Thoracic aorta (tissue), 2 donors: ENCODE measurements at regions not wholly inside any gene's neighbourhood (a gene's known extent, or its start where the extent isn't known, plus 50 kb on each side); places are given as distances from the start of the nearest gene placed in this dataset.

ENCODE experiments used
- ATAC-seq: fragments of 150-250 bp; one replicate; pipeline ENCODE4 v1.8.0; 2017; ENCODE audit warnings: low read depth; ENCODE audit not compliant: insufficient number of reproducible peaks, low FRiP score
- DNase-seq: peaks from one replicate; pipeline ENCODE4 v3.0.0-alpha.2; 2020; ENCODE audit warnings: low spot score
- H3K27ac ChIP-seq, 2 donors: fragments of 200-600 bp; sonication (generic); 1 replicate in 1 of 2; 2 replicates in 1 of 2; pipeline ENCODE4 v1.5.1; 2016; ENCODE audit warnings: mild to moderate bottlenecking in 2 of 2, moderate library complexity in 2 of 2
- H3K27me3 ChIP-seq: fragments of 200-600 bp; sonication (generic); replicated peaks from 2 replicates; pipeline ENCODE4 v1.6.0; 2016; ENCODE audit warnings: mild to moderate bottlenecking; ENCODE audit not compliant: insufficient read depth
- H3K36me3 ChIP-seq: fragments of 200-600 bp; sonication (generic); one replicate; pipeline ENCODE4 v1.5.1; 2016
- H3K4me1 ChIP-seq, 2 donors: fragments of 200-600 bp; sonication (generic); 1 replicate in 1 of 2; 2 replicates in 1 of 2; pipeline versions ENCODE4 v1.5.1 to v1.6.0; 2016; ENCODE audit warnings: low read depth in 2 of 2, mild to moderate bottlenecking in 1 of 2; ENCODE audit not compliant: control insufficient read depth in 1 of 2
- H3K4me3 ChIP-seq: fragments of 200-600 bp; sonication (generic); 2 replicates; pipeline ENCODE4 v1.5.1; 2016; ENCODE audit warnings: mild to moderate bottlenecking
- H3K9me3 ChIP-seq: fragments of 200-600 bp; sonication (generic); 2 replicates; pipeline ENCODE4 v1.5.1; 2016
- TF ChIP-seq, protein P1 (sequence below): fragments of 200-600 bp; sonication (generic); IDR thresholded peaks from one replicate; pipeline ENCODE4 v1.5.1; 2019; ENCODE audit warnings: antibody characterized with exemption

DNA sequence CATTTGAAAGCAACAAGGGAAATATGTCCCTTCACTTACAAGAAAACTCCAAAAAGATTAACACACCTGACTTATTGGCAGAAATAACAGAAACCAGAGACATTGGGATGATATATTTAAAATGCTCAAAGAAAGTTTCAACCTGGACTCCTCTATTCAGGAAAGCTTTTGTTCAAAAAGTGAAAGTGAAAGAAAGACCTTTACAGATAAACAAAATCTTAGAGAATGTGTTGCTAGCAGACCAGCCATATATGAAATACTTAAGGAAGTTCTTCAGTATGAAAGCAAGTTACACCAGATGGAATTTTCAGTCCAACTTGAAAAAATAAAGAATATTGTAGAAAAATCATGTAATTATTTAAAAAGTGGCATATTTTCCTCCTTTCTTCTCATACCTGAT lies 1075.1 kb downstream of the NR2F1-AS1 start:
- DNase-seq (no peak), ATAC-seq (no peak)
- Histone ChIP-seq H3K4me3 (no peak overlapping the region), H3K27ac (no peak overlapping the region), H3K36me3 (no peaks in the 10 kb centered on the region), H3K27me3 (no peaks in the 10 kb centered on the region), H3K4me1 (no peaks in the 10 kb centered on the region), H3K9me3 (peaks cover 11% of the 10 kb centered on the region)
- TF ChIP-seq, protein P1, sequence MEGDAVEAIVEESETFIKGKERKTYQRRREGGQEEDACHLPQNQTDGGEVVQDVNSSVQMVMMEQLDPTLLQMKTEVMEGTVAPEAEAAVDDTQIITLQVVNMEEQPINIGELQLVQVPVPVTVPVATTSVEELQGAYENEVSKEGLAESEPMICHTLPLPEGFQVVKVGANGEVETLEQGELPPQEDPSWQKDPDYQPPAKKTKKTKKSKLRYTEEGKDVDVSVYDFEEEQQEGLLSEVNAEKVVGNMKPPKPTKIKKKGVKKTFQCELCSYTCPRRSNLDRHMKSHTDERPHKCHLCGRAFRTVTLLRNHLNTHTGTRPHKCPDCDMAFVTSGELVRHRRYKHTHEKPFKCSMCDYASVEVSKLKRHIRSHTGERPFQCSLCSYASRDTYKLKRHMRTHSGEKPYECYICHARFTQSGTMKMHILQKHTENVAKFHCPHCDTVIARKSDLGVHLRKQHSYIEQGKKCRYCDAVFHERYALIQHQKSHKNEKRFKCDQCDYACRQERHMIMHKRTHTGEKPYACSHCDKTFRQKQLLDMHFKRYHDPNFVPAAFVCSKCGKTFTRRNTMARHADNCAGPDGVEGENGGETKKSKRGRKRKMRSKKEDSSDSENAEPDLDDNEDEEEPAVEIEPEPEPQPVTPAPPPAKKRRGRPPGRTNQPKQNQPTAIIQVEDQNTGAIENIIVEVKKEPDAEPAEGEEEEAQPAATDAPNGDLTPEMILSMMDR: no peak

DNA sequence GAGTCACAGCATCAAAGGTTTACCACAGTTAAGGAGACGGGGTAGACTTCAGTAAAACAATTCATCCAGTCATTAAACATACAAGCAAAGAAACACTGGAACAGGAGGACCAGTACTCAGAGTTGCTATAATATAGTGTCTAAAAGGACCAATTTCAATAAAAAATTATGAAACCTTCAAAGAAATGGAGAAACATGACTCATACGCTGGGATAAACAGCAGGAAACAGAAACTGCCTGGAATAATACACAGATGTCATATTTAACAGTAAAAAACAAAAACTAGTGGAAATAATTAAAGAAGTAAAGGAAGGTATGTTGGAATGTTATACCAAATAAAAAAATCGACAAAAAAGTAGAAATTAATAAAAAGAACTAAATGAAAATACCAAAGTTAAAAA lies 1075.9 kb downstream of the NR2F1-AS1 start:
- DNase-seq: no peak
- Histone ChIP-seq H3K4me1 (no peaks in the 10 kb centered on the region), H3K27ac (no peak overlapping the region), H3K36me3 (no peaks in the 10 kb centered on the region), H3K27me3 (no peaks in the 10 kb centered on the region), H3K9me3 (peaks cover 8% of the 10 kb centered on the region), H3K4me3 (no peak overlapping the region)
- TF ChIP-seq, protein P1: no peak
- no peak for ATAC-seq

DNA sequence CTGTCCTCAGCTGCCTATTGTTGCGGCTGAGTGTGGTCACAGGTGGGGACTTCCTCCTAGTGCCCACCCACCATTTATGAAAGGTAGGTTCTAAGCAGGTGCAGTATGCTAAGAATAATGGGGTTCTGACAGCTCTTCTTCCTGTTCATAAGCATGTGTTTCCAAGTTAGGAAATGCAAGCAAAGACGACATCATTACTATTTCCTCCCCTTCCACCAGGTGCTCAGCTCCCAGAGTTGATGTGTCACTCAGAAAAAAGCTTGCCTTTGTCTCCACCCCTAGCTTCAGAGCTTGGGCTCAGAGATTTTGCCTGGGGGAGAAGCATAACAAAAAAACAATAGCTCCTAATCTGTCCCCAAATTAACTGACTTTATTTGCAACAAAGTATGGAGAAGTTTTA lies 1076.7 kb downstream of the NR2F1-AS1 start:
- Histone ChIP-seq H3K9me3 (no peaks in the 10 kb centered on the region), H3K27ac (no peak overlapping the region), H3K27me3 (no peaks in the 10 kb centered on the region), H3K4me1 (no peaks in the 10 kb centered on the region), H3K36me3 (no peaks in the 10 kb centered on the region), H3K4me3 (no peak overlapping the region)
- ATAC-seq: no peak
- TF ChIP-seq, protein P1: no peak
- DNase-seq: no peak

DNA sequence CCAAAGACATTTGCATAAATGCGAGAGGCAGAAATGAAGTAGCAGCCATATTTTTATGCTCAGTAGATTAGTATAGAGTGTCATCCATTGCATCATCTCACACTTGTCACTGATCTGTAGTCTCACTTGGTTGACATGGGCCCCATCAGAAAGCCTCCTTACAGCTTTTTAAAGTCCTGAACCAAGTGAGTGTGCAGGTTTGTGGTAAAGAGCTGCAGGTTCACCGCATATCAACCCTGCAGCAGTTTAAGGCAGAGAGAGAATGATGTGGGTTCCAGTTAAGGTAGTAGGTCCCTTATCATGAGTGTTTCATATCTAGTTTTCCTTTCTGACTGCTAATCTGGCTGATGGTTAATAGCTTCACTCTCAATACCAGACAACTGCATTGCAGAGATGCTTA lies 1080.3 kb downstream of the NR2F1-AS1 start:
- H3K36me3 ChIP-seq: no peaks in the 10 kb centered on the region
- DNase-seq: no peak
- no peaks in the 10 kb centered on the region for H3K4me1 ChIP-seq
- TF ChIP-seq, protein P1: no peak
- H3K27me3 ChIP-seq: no peaks in the 10 kb centered on the region
- H3K9me3 ChIP-seq: no peaks in the 10 kb centered on the region
- no peak overlapping the region for H3K27ac ChIP-seq
- H3K4me3 ChIP-seq: no peak overlapping the region
- ATAC-seq: no peak

DNA sequence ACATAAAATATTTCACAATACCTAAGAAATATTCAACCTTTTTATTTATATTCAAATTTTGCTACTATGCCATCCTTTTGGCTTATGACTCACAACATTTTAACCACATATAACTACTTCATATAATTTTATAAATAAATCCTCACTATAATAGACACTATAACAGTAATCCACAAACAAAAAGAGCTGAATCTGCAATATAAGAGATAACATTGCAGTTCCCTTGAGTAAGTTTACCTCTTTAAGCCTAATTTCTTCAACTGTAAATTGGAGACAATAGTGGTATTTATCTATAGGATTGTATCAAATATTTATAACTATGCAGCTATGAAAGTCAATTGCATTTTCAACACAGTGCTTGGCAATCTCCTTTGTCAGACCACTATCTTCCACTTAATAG lies 1084.5 kb downstream of the NR2F1-AS1 start:
- Histone ChIP-seq H3K36me3 (no peaks in the 10 kb centered on the region), H3K4me3 (no peak overlapping the region), H3K4me1 (no peaks in the 10 kb centered on the region), H3K27ac (no peak overlapping the region), H3K9me3 (no peaks in the 10 kb centered on the region), H3K27me3 (no peaks in the 10 kb centered on the region)
- ATAC-seq (no peak), DNase-seq (no peak)
- TF ChIP-seq, protein P1: no peak
